GM21515 (cell line): ENCODE measurements at regions not wholly inside any gene's neighbourhood (a gene's known extent, or its start where the extent isn't known, plus 50 kb on each side); places are given as distances from the start of the nearest gene placed in this dataset.

Experiments used
- ATAC-seq: cut with Tn5 transposase; IDR thresholded peaks from one replicate; pipeline ENCODE4 v1.9.1; 2021; ENCODE audit not compliant: unreplicated experiment

GRCh38 chr7:51477323-51477722 is 160.7 kb upstream of the COBL start:
- ATAC-seq, result no peak

DNA sequence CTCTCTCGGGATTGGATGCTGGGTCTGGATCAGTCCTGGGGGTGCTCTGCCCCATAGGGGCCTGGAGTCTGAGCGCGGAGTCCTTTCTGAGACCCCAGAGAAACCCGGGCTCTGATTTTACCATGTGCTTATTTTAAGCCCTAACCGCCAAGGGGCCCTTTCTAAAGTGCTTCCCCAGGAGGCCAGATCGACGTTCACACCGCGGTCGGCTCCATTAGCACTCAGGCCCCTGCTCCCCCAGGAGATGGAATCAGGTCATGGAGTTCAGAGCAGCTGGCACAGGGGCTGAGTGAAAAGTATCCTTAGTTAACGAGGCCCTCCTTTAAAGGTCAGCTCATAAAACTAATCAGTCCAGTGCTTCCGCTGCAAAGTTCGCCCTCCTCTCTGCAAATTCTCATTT is 159.4 kb upstream of the COBL start:
- ATAC-seq, result no peak

GRCh38 chr7:51472873-51473272 is 156.3 kb upstream of the COBL start:
- no peak for ATAC-seq

DNA sequence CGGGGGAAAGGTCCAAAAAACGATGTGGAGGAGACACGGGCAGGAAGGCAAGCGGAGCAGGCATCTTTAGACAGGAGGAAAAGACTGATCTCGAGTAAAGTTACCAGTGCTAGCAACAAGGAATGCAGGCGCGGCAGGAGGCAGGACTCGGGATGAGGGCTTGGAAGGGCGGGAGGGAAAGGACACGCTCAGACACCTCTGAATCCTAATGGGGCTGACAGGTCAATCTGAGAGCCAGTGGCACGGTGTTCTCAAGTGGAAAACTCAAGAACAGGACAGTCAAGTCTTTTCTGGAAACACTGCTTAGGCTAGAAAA is 155.3 kb upstream of the COBL start:
- no peak for ATAC-seq

DNA sequence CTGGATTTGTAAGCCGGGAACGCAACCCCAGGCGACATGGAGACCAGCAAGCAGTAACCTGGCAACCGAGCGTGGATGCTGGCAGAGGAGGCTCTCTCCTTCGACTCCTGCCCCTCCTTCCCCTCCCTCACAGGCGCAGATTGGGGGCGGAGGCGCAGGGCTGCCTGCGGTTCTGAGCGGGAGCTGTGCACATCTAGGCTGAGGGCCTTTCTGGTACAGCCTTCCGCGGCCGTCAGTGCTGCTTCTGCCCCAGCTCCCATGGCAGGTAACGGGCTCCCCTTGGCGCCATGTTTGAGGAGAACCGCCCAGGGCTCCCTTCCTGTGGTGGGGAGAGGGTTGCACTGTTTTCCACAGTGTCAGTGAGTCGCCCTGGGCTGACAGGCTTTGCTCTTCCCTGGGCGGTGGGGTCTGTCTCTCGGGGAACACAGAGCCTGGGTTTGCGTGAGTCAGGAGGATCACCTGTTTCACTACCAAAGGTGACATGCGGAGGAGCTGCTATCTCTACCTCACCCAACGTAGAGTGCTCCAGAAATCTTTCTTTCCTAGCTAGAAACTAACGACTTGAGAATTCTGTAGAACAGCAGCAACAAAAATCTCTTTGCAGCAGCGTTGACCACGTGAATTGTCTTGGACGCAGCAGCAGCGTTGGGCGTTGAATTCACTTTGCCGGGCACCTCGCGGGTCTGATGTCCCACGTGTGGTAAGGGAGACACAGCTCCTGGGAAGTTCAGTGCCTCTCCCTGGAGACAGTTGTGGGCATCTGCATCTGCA is 154.8 kb upstream of the COBL start:
- ATAC-seq, result no peak

DNA sequence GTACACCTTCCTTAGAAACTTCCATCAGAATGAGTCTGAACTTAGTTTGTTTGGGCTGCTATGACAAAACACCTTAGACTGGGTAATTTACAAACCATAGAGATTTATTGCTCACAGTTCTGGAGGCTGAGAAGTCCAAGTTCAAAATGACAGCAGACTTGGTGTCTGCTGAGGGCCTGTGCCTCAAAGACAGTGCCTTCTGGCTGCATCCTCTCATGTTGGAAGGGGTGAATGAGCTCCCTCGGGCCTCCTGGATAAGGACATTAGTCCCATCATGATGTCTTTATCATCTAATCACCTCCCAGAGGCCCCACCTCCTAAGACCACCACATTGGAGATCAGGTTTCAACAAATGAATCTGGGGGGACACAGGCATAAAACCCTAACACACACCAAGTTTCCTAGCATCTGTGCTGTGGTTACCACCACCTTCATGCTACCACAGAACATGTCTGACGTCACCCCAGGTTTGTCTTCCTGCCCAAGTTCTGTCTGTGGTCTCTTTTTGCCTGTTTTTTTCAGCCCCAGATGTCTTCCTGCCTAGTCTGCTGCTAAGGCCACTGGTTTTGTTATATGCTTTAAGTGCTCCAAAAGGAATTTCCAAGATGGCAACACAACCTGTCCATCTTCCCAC is 150.9 kb upstream of the COBL start:
- no peak for ATAC-seq

DNA sequence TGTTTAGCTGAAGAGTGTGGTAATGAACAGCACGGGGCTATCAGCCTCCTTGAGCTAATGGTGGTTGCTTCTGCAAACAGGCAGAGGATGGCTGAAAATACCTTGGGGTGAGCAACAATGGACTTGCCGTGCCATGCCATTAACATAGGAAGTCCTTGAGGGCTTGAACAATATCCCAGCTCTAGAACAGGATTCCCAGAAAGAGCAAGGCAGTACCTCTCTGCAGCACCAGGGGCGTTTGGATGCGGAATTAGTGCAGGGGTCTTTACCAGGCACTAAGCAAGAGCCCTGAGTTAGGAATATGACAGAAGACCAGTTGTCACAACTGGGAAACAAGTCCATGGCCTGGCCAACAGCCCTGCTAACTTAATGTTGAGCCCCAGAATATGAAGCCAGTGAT is 143.2 kb upstream of the COBL start:
- ATAC-seq, result no peak

DNA sequence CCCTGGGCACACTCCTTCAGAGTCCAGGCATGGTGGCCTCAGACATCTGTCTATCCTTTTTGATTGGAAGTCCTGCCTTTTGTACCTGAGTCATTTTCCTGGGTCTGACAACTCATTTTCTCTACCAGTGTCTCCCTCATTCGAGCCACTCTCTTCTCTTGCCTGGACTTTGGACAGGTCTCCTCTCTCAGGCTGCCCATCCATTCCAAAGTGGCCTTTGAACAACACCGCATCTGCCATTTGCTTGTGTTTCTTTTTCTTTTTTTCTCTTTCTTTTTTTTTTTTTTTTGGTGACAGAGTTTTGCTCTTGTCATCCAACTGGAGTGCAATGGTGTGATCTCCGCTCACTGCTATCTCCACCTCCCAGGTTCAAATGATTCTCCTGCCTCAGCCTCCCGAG is 142.1 kb upstream of the COBL start:
- no peak for ATAC-seq

DNA sequence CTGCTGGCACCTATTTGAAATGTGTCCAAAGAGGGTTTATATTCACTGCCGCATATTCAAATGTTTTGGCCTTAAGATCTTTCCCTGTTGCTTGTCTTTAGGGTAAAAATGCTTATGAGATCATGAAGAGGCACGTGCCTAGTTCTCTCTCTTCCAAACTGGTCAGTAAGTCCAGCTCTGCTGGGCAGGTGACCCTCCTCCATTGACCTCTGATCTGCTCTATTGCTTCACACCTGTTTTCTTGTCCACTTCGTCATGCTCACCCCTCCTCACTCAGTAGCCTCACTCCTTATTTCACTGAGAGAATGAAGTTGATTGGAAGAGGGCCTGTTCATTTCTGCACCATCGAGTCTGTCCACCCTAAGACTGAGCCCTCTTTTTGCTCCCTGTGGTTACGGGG is 140.5 kb upstream of the COBL start:
- no peak for ATAC-seq

GRCh38 chr7:51456431-51457060 is 139.9 kb upstream of the COBL start:
- ATAC-seq, result no peak

DNA sequence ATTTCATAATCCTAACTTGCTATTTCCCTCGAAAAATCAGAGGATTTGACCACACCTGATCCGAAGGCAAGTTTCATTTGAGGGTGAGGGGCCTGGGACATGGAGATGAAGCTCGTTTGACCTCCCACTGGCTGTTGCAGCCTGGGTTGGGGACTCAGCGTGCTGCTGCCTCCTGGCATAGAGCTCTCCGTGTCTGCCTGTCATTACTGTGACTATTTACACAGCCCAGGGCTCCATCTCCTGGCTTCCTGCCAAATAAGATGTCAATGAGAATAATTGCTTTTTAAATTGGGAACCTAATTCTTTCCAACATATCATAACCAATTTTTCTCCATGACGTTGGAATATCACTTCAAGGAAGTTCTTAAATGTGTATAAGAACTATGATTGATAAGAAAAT is 139.3 kb upstream of the COBL start:
- no peak for ATAC-seq

DNA sequence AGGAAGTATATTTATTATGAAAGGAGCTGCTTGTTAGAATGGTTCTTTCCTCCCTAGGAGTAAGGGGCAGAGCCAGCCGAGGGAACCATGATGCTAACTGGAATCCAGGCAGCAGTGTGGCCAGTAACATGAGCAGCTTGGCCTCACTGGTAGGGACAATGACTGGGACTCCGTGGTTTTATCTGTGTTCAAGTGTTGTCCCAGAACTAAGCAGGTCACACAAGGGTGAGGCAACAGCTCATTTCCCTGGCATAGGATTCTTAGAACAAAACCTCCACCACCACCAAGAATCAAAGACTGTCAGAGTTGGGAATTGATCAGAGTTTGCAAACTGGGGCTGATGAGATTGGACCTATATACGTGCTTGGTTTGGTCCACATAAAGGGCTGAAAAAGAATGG is 138.9 kb upstream of the COBL start:
- no peak for ATAC-seq

DNA sequence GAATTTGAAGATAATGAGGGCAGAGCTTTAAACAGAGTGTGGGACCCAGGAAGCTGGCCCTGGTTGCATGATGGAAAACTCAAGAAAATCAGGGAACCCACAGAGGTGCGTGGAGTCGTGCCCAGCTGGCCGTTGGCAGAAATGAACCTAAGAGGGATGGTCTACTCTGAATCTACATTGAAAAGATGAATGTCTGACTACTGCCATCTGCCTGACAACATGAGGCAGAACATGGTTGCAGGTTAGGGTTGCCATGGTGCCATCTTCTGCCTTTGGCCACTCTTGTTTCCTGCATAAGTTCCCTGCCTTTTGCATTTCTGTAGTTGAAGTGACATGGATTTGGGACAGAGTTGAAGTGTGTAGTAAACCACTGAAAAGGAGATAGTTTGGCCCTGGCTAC is 138.5 kb upstream of the COBL start:
- ATAC-seq, result no peak

- no peak for ATAC-seq
These were observed 136.1 kb upstream of the COBL start for GRCh38 chr7:51452694-51453093.

DNA sequence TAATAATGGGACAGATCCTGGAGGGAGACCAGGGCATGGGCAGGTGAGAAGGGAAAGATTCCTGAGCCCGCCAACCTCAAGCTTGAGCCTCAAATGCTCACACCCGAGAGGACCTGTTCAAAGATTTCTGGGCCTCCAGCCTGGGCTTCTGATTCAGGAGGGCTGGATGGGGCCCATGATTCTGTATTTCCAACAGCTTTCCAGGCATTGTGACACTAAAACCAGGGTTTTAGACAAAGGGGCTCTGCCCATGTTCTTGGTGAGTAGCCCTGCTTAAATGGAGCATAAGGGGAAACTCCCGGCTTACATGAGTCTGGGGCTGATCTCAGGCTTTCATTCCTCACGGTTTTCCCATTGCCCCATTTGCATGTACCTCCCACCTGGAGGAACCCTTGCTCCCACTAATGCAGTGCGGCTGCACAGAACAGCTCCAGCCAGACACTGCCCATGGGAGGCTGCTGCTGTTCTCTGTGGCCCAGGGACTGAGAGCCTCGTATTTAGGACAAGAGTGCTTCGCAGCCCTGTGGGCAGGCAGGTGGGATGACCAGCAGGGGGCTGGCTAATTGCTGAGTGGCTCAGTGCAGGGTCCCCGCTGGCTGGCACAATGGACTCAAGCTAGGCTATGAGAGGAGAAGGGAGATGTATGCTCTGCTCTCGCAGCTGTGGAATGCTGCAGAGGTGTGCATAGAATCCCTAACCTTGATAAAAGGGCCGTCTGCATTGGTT is 135.3 kb upstream of the COBL start:
- no peak for ATAC-seq

GRCh38 chr7:51450541-51450940 is 133.9 kb upstream of the COBL start:
- ATAC-seq, result no peak

GRCh38 chr7:51446785-51447184 is 130.2 kb upstream of the COBL start:
- no peak for ATAC-seq

- no peak for ATAC-seq
These were observed 129.7 kb upstream of the COBL start for GRCh38 chr7:51446356-51446755.

DNA sequence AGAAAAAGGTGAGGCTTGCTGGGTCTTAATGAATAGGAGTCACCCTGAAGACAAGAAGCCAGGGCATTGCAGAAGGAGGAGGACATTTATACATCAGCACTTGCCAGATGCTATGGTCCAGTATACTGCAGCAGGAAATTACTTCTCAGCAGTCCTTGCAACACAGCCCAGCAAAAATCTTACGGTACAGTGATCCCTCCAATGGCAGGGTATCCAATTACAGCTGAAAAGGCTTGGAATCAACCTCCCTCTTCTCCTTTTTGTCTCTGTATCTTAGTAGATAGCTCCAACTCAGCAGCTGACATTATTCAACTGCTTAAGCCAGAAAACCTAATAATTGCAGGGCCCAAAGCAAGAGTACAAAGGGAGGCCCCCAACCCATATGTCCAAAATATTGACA is 128.3 kb upstream of the COBL start:
- ATAC-seq, result no peak

GRCh38 chr7:51430480-51431086 is 114.0 kb upstream of the COBL start:
- no peak for ATAC-seq

DNA sequence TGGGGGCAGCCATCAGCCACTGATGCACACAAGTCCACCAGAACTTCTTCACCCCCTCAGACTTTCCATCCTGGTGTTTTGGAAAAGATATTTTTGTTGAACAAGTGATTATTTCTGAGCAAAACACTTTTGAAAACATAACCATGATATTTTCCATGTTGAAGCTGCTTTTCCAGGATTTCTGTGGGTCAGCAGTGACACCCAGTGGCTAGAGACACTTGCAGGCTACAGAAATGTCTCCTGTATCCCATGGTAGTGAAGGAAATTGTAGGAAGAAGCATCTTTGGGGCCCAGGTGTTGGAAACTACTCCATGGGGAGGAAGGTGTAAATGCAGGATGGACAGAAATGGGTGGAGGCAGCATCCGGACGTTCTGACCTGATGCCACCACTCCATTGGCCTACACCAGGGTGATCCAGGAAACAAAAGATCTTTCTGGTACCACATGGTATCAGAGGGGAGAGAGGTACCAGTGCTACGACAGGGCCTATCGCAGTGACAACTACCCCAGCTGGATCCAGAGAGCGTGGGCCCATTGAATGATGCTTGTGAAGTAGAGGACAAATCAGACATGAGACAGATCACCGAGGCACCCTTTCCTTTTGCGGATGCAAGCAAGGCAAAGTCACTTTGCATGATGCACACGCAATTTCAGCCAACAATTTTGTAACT is 111.7 kb upstream of the COBL start:
- ATAC-seq, result no peak
